OCI-LY1 (cell line): ENCODE measurements at regions not wholly inside any gene's neighbourhood (a gene's known extent, or its start where the extent isn't known, plus 50 kb on each side); places are given as distances from the start of the nearest gene placed in this dataset.

ENCODE experiments used
- CTCF ChIP-seq: fragments of 200-600 bp; sonication (generic), shearing (Covaris generic); IDR thresholded peaks from 2 replicates; pipeline ENCODE4 v1.5.1; 2017; ENCODE audit warnings: mild to moderate bottlenecking, antibody characterized with exemption, low read length, moderate library complexity, mixed read lengths
- EZH2 ChIP-seq: fragments of 200-600 bp; sonication (generic), shearing (Covaris generic); IDR thresholded peaks from 2 replicates; pipeline ENCODE4 v1.8.0; 2017; ENCODE audit warnings: borderline replicate concordance, mixed run types, mild to moderate bottlenecking, antibody characterized with exemption, low read length, moderate library complexity, mixed read lengths

- TF ChIP-seq CTCF (no peak), EZH2 (no peak)
These were observed 94.5 kb upstream of the VASH1 start for GRCh38 chr14:76666746-76667145.
